K562 (cell line): ENCODE measurements at regions not wholly inside any gene's neighbourhood (a gene's known extent, or its start where the extent isn't known, plus 50 kb on each side); places are given as distances from the start of the nearest gene placed in this dataset.

Experiments used
- ATAC-seq: fragments of 200-7000 bp; cut with Tn5 transposase; 3 replicates; pipeline ENCODE4 v1.9.1; 2020; ENCODE audit warnings: moderate library complexity
- BruUV-seq: library from RNA; stranded (reverse); fragments of 400-500 nt; replicated peaks from 2 replicates; lab custom pipeline; 2021; lab: Mats Ljungman, UMichigan
- CTCF ChIA-PET: fragments of 300-600 bp; formaldehyde crosslinking; extraction: SDS; loops from one replicate; lab custom pipeline; 2021; ENCODE audit warnings: low intra/inter-chr PET ratio; lab: Yijun Ruan, JAX
- POLR2A ChIA-PET: fragments of 300-600, 350-650 bp; sonication (Branson Sonifier 250); formaldehyde crosslinking; extraction: SDS; loops from one replicate; lab custom pipeline; 2021; ENCODE audit warnings: antibody characterized with exemption, inconsistent platforms; lab: Yijun Ruan, JAX
- DNase-seq, 4 experiments: peaks; one replicate each; pipeline versions ENCODE4 v3.0.0 to v3.0.0-alpha.2; 2011 to 2018; ENCODE audit warnings: low spot score in 3 of 4, mixed read lengths in 3 of 4; ENCODE audit errors: extremely low read depth in 1 of 4
- FAIRE-seq: peaks from 2 replicates; lab custom pipeline; 2011; peaks lifted over from hg19 to GRCh38; lab: Jason Lieb, UNC
- H2AFZ ChIP-seq: 2 replicates; pipeline ENCODE4 v1.6.0; 2011; ENCODE audit warnings: low read depth, low read length, control low read depth, inconsistent platforms
- H3K27ac ChIP-seq: fragments of 200-600 bp; 3 replicates; pipeline ENCODE4 v1.8.0; 2011; ENCODE audit warnings: low read depth, mild to moderate bottlenecking, control low read depth, inconsistent platforms, low read length, moderate library complexity, mixed read lengths; ENCODE audit errors: extremely low read depth
- H3K27me3 ChIP-seq, 2 experiments: fragments of 300-600 bp in 1 of 2; 2 replicates in 1 of 2; 3 replicates in 1 of 2; pipeline versions ENCODE4 v1.6.0 to v1.8.0; 2011; ENCODE audit warnings: inconsistent platforms in 2 of 2, low read length in 2 of 2, mild to moderate bottlenecking in 1 of 2, mixed read lengths in 1 of 2, moderate library complexity in 1 of 2; ENCODE audit not compliant: control insufficient read depth in 2 of 2, insufficient read depth in 2 of 2
- H3K36me3 ChIP-seq: fragments of 300-600 bp; 3 replicates; pipeline ENCODE4 v1.8.0; 2011; ENCODE audit warnings: mild to moderate bottlenecking, low read length, inconsistent platforms; ENCODE audit not compliant: control insufficient read depth, insufficient read depth
- H3K4me1 ChIP-seq, 2 experiments: fragments of 200-600 bp in 1 of 2; replicated peaks in 1 of 2; 2 replicates in 1 of 2; 3 replicates in 1 of 2; pipeline versions ENCODE4 v1.5.1 to v1.8.0; 2011; ENCODE audit warnings: inconsistent platforms in 2 of 2, low read length in 2 of 2, mild to moderate bottlenecking in 1 of 2, mixed read lengths in 1 of 2, moderate library complexity in 1 of 2; ENCODE audit not compliant: control insufficient read depth in 2 of 2, insufficient read depth in 2 of 2
- H3K4me2 ChIP-seq: 2 replicates; pipeline ENCODE4 v1.6.1; 2011; ENCODE audit warnings: low read length, control low read depth, inconsistent platforms, mixed read lengths; ENCODE audit not compliant: insufficient read depth
- H3K4me3 ChIP-seq: fragments of 200-600 bp; sonication (generic), shearing (Covaris generic); 2 replicates; pipeline ENCODE4 v1.5.1; 2016; ENCODE audit warnings: control low read depth, inconsistent platforms
- H3K79me2 ChIP-seq: fragments of 200-600 bp; 3 replicates; pipeline ENCODE4 v1.8.0; 2011; ENCODE audit warnings: low read length, inconsistent platforms; ENCODE audit not compliant: control insufficient read depth, insufficient read depth
- H3K9ac ChIP-seq, 2 experiments: 2 replicates each; pipeline versions ENCODE4 v1.6.0 to v1.6.1; 2011; ENCODE audit warnings: low read depth in 2 of 2, low read length in 2 of 2, control low read depth in 1 of 2, inconsistent platforms in 1 of 2, mild to moderate bottlenecking in 1 of 2, mixed read lengths in 1 of 2; ENCODE audit not compliant: insufficient read depth in 1 of 2
- H3K9me1 ChIP-seq: one replicate; pipeline ENCODE4 v1.6.0; 2011; ENCODE audit warnings: inconsistent platforms, mild to moderate bottlenecking, low read length, moderate library complexity; ENCODE audit not compliant: control insufficient read depth, insufficient read depth
- H3K9me3 ChIP-seq: replicated peaks from 2 replicates; pipeline ENCODE4 v1.5.1; 2011; ENCODE audit warnings: low read depth, low read length, inconsistent platforms; ENCODE audit not compliant: control insufficient read depth, insufficient read depth
- H4K20me1 ChIP-seq: replicated peaks from 2 replicates; pipeline ENCODE4 v1.6.1; 2011; ENCODE audit warnings: low read length, inconsistent platforms, mixed read lengths; ENCODE audit not compliant: control insufficient read depth, insufficient read depth
- ZNF239 ChIP-seq: fragments of 250-450 bp; sonication (Bioruptor Pico); IDR thresholded peaks from 2 replicates; pipeline ENCODE4 v1.4.0; 2020; ENCODE audit warnings: mild to moderate bottlenecking
- ZNF274 ChIP-seq: IDR thresholded peaks from 2 replicates; pipeline ENCODE4 v1.6.1; 2011; ENCODE audit warnings: low read depth, mild to moderate bottlenecking, low read length, moderate library complexity, borderline replicate concordance
- ZNF41 ChIP-seq: fragments of 250-450 bp; sonication (Bioruptor Pico); conservative IDR thresholded peaks from 2 replicates; pipeline ENCODE4 v1.4.0; 2020; ENCODE audit warnings: mild to moderate bottlenecking
- WGBS: fragments of 100-300 bp; shearing (Covaris generic); methylation state at CpG from one replicate; pipeline ENCODE4 v1.1.6; 2016; ENCODE audit warnings: low coverage, mixed read lengths; ENCODE audit not compliant: insufficient coverage; ENCODE audit errors: missing lambda C conversion rate; 5-methylcytosine and 5-hydroxymethylcytosine counted together
- in situ Hi-C: fragments of 300-500 bp; cut with MboI; formaldehyde crosslinking; loops from 4 replicates; pipeline ENCODE4 v1.15.0; 2018; ENCODE audit warnings: inconsistent platforms, mixed read lengths
- intact Hi-C: fragments of 100-400 bp; cut with micrococcal nuclease; formaldehyde crosslinking; loops from 2 replicates; pipeline ENCODE4 v1.14.2; 2022

- ATAC-seq = no peak
- in situ Hi-C loops = no loop called here
- intact Hi-C loops = no loop called here
- CTCF ChIA-PET = no interaction called here
- H3K27ac ChIP-seq = no peak overlapping the region
- H2AFZ ChIP-seq = peak overlapping the region; percentile 41; the same call in 1 of the 2 replicates
- H3K79me2 ChIP-seq = no peaks in the 10 kb centered on the region
- no peak for DNase-seq
- H3K4me2 ChIP-seq = no peak overlapping the region
- H3K27me3 ChIP-seq = no peaks in the 10 kb centered on the region
- no peaks in the 10 kb centered on the region for H3K9me1 ChIP-seq
- no peaks in the 10 kb centered on the region for H3K36me3 ChIP-seq
- WGBS = 20% methylated on average over 3 of the region's 3 CpGs
- no peak overlapping the region for H3K4me3 ChIP-seq
- TF ChIP-seq ZNF239 (CRISPR knock-in tag) = no peak
- TF ChIP-seq, all 486 proteins: peak for 0
- Histone ChIP-seq H4K20me1 (no peaks in the 10 kb centered on the region), H3K9ac (no peak overlapping the region), H3K4me1 (no peaks in the 10 kb centered on the region), H3K9me3 (0 out of 2 replicates have a peak, but pooled peaks cover 2% of the 10 kb centered on the region)
- FAIRE-seq = no peak
- POLR2A ChIA-PET = no interaction called here
- no TSS peak for BruUV-seq
These were observed 216.1 kb upstream of the PRPS1L1 start for GRCh38 chr7:18243731-18244130.

- FAIRE-seq = no peak
- in situ Hi-C loops = no loop called here
These were observed 222.5 kb upstream of the PRPS1L1 start for GRCh38 chr7:18250133-18250532.

More at GRCh38 chr7:18250133-18250532, 222.5 kb upstream of the PRPS1L1 start:
- H3K79me2 ChIP-seq = no peaks in the 10 kb centered on the region
- no peaks in the 10 kb centered on the region for H3K27me3 ChIP-seq
- no peak overlapping the region for H3K9ac ChIP-seq
- H3K36me3 ChIP-seq = no peaks in the 10 kb centered on the region
- intact Hi-C loops = no loop called here
- H3K27ac ChIP-seq = no peak overlapping the region
- POLR2A ChIA-PET = no interaction called here
- CTCF ChIA-PET = no interaction called here
- H3K9me3 ChIP-seq = 0 out of 2 replicates have a peak, but pooled peaks cover 2% of the 10 kb centered on the region
- no peak overlapping the region for H3K4me3 ChIP-seq
- no peaks in the 10 kb centered on the region for H4K20me1 ChIP-seq
- peak; percentile 93 for TF ChIP-seq ZNF274
- no peak for TF ChIP-seq ZNF41 (CRISPR knock-in tag)
- no peak overlapping the region for H2AFZ ChIP-seq
- no peak overlapping the region for H3K4me2 ChIP-seq
- ATAC-seq (no peak), DNase-seq (no peak)
- H3K9me1 ChIP-seq = no peaks in the 10 kb centered on the region
- no peaks in the 10 kb centered on the region for H3K4me1 ChIP-seq
- no TSS peak for BruUV-seq
